ENCODE measurements at regions not wholly inside any gene's neighbourhood (a gene's known extent, or its start where the extent isn't known, plus 50 kb on each side); places are given as distances from the start of the nearest gene placed in this dataset.
"Not testable (repeated sequence)": the region's sequence is repeated elsewhere in the genome, so short reads cannot be mapped to it uniquely, and the experiment has no call there.

DNA sequence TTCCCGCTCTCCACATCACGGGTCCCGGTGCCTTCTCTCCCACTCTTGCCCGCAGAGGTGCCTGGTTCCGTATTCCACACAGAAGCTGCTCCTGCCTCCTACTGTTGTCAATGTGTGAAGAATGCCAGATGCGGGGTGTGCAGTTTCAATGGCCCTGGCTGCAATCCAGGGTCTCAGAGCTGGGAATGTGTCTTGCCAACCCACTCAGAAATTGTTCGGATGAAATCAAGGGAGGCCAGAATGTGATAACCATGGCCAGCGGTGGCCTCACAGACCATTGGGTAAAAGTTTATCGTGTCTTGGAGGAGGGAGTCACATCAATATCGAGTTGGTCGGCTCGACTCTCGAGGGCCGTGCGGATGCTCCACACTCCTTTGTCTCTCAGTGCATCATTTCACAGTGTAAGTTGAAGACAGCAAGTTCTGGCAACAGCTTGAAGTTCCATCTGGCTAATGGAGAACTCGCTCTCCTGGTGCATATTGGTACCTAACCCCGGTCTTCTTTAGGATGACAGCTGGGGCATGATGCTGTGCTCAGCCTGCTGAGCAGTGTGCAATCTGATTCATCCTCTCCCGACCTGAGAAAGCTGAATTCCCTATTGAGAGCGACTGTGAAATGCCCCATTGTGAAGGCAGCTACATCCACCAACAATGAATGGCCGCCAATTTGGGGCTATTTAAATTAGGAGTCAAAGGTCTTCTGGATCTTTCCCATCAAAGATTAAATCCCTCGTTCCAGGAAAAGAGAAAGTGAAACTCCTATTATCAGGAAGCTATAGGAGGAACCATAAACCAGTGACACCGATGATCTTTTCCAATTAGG, 389.0 kb downstream of the SOX11 start:
- DNase-seq (ENCODE audit: extremely low spot score, insufficient read length, low read depth) (no peak), FAIRE-seq (no peak)

DNA sequence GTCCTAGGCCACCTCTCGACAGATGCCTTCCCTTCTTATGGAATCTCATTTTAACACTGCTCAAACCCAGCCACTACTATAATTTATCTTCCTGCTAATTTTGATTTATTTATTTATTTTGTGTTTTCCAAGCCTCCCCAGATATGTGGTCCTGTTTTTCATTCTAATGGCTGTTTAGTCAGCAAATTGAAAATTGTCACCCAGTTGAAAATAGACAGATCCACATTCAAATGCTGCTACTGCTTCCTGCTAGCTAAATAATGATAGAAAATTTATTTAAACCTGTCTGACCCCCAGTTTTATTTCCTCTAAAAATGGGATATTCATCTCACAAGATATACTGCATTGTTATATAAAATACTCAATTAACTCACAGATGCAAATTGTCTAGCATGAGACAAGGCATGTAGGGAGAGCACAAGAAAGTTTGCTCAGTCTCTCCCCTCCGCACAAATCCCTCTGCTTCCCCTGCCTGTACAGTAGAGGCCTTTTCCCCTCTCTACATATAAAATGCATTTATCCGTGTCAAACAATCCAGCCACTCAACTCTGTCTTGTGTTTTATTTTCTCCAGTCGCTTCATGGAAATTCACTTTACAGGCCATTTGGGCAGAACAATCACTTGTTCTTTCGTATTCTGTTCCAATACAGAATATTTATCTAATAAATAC, 389.9 kb downstream of the SOX11 start:
- no peak for DNase-seq (ENCODE audit: extremely low spot score, insufficient read length, low read depth)
- FAIRE-seq = no peak

DNA sequence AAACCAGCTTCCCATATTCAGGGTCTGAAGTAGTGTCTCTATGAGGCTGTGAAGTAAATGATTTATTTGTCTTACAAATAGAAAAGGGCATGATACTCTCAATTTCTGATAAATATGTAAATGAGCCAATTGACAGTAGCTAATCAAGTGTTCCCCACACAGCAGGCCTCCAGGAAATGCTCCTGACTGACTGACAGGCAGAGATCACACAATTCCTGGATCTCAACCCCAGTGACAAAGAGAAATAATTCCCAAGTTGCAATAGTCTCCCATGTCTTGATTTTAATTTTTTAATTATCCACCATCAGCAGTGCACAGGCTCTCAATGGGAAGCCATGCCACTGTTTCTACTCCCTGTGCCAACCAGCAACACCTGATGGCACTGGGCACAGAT, 390.4 kb downstream of the SOX11 start:
- no peak for DNase-seq (ENCODE audit: extremely low spot score, insufficient read length, low read depth)
- no peak for FAIRE-seq

DNA sequence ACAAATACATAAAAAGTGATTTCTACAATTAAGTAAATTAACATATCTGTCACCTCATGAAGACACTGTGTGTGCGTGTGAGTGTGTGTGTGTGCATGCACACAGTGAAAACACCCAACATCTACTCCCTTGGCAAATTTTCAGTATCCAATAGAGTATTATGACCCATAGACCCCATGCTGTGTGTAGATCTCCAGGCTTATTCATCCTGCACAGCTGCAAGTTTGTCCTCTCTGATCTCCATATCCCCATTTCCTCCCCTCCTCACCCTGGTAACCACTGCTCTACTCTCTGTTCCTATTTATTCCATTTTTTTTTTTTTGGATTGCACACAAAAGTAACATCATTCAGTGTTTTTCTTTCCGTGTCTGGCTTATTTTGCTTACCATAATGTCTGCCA, 391.0 kb downstream of the SOX11 start:
- no peak for FAIRE-seq
- no peak for DNase-seq (ENCODE audit: extremely low spot score, insufficient read length, low read depth)

DNA sequence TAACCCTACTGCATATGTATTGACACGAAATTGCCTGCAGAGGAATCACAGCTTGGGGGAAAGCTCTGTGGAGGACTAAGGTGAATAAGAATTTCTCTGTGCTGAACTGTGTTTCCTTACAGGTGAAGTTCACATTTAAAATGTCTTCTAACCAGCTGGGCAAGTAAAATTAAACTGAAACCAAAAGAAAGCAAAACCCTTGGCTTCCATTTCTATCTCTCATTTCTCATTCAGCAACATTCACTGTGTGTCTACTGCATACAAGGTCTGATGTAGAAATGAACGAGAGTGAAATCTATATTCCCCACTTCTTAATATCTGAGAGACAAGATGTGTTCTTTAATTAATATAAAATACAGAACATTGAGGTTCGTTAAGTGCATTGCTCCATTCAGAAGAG, 397.3 kb downstream of the SOX11 start:
- FAIRE-seq (no peak), DNase-seq (ENCODE audit: extremely low spot score, insufficient read length, low read depth) (no peak)

DNA sequence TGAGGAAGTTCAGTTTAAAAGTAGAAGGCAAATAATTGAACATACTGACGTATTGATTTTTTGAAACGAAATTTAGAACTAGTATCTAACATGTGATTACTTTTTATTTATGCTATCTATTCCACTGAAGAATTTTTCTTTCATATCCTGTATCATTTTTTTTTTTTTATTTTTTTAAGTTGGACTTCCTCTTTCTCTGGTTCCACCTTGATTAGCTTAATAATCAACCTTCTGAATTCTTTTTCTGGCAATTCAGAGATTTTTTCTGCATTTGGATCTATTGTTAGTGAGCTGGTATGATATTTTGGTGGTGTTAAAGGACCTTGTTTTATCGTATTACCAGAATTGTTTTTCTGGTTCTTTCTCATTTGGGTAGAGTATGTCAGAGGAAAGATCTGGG, 411.2 kb downstream of the SOX11 start:
- FAIRE-seq = no peak
- no peak for DNase-seq (ENCODE audit: extremely low spot score, insufficient read length, low read depth)

DNA sequence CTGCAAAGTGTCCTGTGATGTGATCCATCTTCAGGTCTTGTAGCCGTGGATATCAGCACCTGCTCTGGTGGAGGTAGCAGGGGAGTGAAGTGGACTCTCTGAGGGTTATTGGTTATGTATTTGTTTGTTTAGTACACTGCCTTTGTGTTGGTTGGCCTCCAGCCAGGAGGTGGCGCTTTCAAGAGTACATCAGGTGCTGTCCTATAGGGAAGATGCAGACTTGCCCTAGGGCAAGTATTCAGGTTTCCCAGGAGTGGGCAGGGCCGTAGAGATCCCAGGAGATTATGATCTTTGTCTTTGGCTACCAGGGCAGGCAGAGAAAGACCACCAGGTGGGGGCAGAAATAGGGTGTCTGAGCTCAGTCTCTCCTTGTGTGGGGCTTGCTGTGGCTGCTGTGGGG, 411.8 kb downstream of the SOX11 start:
- no peak for FAIRE-seq
- DNase-seq (ENCODE audit: extremely low spot score, insufficient read length, low read depth) = no peak

DNA sequence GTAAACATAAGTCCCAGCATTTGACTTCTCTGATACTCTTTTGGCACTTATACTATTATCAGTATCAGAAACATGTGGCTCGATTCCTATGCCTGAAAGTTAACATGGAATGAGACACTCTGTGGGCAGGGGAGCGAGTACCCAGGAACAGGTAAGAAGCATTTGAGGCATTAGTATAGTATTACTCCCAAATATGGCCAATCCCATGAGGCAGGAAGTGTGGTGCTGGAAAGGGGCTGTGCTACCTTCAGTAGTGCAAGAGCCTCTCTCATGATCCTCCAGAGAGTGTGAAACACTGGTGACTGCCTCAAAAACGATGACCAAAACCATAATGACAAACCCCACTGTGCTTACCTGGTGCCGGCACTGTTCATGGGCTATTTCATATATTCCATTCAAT, 415.1 kb downstream of the SOX11 start:
- DNase-seq (ENCODE audit: extremely low spot score, insufficient read length, low read depth) (no peak), FAIRE-seq (no peak)

DNA sequence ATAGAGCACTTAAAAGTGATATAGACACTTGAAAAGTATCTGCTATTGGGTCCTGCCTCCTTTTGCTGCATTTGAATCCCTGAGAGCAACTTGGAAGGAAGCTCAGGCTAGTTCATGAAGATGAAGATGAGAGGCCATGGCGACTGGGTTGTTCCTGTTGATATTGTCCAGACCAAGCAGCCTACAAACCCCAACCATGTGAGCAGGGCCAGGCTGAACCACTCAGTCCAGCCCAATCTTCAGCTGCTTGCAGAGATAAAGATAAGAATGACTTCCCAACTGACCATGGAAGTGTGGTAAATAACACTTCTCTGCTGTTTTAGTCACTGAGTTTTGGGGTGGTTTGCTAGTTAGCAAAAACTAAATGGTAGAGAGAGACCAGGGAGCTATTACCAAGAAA, 417.6 kb downstream of the SOX11 start:
- no peak for FAIRE-seq
- DNase-seq (ENCODE audit: extremely low spot score, insufficient read length, low read depth) = no peak

DNA sequence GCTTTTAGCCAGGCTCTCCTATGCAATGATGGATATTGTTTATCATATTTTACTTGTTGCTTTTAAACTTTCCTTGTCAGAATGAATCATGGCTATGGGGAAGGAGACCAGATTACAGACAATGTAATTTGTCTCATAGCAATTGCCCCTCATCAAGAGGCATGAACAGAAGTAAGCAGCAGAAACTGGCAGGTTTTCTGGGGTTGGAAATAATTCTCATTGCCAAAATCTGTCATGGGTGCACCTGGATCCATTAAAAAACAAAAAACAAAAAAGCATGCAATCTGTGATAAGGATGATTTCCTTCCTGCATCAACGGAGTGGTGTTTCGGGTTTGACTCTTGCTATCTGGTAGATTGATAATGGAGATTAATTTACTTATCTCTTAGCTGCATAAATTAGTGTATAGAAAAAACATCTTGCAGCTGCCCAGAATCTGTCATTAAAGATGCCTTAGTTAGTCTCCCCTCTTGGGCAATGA, 419.6 kb downstream of the SOX11 start:
- DNase-seq (ENCODE audit: extremely low spot score, insufficient read length, low read depth) = no peak
- no peak for FAIRE-seq

DNA sequence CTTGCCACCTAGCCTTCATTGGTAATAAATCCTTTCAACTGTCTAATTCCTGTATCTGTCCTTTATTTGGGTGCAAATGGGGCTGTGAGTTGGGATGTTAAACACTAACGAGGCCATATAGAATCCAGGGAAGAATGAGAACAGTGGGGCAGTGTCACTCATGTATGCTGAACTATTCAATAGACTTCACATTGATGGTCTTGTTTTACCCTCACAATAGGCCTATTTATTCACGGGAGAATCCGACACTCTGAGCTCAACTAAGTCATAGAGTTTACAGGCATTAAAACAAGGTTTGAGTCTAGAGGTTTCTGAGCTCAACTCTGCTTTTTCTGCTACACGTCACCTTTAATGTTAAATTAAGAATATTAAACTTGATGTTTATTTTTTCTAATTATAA, 421.6 kb downstream of the SOX11 start:
- DNase-seq (ENCODE audit: extremely low spot score, insufficient read length, low read depth) (no peak), FAIRE-seq (no peak)

DNA sequence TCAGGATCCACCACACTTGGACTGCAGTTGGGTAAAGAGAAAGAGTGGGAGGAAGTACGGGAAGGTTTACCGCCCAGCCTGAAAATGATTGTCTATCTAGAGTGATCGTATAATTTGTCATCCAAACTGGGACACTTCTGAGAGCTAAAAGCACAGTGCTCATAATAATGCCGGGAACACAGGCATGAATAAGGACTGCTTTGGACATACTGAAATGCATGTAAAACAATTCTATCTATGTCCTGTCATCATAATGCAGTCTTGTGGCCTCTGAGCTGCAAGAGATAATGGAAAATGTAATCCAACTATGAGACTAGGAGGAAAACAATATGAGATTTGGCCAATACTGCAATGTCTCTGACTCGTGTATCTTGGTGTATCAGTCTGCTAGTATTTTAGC, 435.5 kb downstream of the SOX11 start:
- DNase-seq (ENCODE audit: extremely low spot score, insufficient read length, low read depth) (no peak), FAIRE-seq (no peak)

DNA sequence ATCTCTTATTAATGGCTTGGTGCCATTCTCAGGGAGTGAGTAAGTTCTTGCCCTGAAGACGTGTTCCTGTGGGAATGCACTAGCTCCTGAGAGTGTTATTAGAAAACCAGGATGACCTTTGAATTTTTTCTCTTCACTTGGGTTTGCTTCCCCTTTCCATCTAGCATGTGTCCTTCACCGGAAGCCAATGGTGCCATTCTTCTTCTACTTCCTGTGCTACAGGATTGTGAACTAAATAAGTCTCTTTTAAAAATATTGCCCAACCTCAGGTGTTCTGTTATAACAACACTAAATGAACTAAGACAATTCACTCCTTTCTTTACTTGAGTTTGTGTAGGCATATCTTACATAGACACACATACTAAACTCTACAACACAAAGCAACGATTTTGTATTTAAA, 447.0 kb downstream of the SOX11 start:
- FAIRE-seq (no peak), DNase-seq (ENCODE audit: extremely low spot score, insufficient read length, low read depth) (no peak)

DNA sequence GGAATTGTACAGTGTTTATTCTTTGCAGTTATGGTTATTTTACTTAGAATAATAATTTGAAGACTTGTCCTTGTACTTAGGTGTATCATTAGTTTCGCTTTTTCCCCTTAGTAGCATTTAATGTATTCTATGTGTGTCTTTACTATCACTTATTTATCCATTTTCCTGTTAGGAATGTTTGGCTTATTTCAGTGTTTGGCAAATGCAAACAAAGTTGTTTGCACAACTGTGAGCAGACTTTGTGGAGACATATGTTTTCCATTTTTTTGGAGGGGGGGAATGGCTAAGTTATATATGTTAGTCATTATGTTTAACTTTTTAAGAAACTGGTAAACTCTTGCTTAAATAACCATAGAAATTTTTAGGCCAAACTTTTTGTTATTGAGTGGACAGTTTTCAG, 447.7 kb downstream of the SOX11 start:
- no peak for FAIRE-seq
- no peak for DNase-seq (ENCODE audit: extremely low spot score, insufficient read length, low read depth)

DNA sequence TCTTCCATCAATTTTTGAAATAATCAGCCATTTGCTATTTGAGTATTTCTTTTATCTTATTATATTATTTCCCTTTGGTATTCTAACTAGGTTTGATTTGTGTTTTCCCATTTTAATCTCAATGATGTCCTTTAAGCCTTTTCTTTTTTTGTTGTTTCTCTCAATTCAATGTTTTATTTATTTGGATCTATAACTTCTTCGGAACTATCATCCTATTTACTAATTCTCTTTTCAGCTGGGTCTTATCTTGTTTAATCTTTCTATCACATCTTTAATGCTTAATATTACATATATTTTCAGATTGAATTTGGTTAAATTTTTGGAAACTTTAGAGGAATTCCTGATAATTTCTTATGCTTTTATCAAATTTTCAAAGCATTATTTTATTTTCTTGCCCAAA, 448.3 kb downstream of the SOX11 start:
- no peak for DNase-seq (ENCODE audit: extremely low spot score, insufficient read length, low read depth)
- no peak for FAIRE-seq

DNA sequence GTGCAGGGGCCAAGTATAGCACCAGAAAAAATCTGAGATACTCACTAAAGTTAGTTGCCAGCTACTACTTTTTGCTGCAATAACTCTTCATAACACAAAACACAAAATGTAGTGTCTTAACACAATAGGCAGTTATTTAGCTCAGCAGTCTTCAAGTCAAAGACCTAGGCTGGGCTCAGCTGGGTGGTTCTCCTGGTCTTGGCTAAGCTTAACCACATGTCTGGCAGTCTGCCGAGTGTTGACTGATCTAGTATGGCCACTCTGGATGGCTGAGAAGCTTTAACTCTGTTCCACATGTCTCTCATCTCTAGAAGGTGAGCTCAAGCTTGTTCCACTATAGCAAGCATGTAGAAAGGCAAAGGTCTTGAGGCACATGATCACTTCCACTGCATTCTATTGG, 451.6 kb downstream of the SOX11 start:
- DNase-seq (ENCODE audit: extremely low spot score, insufficient read length, low read depth) (no peak), FAIRE-seq (no peak)

DNA sequence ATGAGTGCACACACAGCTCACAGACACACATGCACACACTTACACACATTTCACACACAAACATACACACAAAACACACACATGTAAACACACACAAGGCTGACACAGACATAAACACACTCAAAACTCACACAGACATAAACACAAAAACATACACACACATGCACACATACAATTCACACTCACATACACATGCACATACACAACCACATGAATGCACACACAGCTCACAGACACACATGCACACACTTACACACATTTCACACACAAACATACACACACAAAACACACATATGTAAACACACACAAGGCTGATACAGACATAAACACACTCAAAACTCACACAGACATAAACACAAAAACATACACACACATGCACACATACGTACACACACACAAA, 455.0 kb downstream of the SOX11 start:
- FAIRE-seq = peak; percentile 71
- DNase-seq (ENCODE audit: extremely low spot score, insufficient read length, low read depth) = not testable (repeated sequence)

DNA sequence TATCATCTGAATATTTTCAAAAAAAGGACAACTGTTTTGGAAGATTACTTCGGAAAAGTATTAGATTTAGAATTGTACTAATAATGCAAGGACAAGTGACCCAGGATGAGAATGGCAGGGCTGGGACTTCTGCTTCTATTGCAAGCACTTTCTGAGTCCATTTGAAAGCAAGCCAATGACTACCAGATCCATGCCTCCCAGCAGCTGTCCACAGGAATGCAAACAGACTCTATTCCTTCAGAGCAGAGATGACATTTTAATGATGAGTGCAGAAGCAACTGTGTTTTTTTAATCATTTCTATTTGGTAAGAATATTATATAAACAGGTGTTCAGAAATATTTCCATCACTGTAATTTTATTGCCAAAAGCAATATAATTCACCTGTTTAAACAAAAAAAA, 456.7 kb downstream of the SOX11 start:
- FAIRE-seq = no peak
- no peak for DNase-seq (ENCODE audit: extremely low spot score, insufficient read length, low read depth)

DNA sequence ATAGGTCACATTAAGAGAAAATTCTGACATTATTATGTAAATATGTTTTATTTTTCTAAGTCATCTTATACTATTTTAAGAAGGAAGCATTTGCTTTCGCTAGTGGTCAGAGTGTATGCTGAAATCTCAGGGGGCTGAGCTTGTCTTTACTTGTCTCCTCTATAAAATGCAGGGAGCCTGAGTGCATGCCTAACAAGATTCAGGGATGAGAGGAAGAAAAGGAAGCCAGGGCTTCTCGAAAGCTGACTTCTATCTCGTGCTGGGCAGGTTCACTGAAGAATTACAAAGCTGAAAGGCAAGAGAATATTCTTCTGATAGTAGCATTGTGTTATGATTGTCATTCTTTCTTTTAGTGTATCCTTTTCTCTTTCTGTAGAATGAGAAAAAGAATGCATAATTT, 467.4 kb downstream of the SOX11 start:
- DNase-seq (ENCODE audit: extremely low spot score, insufficient read length, low read depth) (no peak), FAIRE-seq (no peak)

DNA sequence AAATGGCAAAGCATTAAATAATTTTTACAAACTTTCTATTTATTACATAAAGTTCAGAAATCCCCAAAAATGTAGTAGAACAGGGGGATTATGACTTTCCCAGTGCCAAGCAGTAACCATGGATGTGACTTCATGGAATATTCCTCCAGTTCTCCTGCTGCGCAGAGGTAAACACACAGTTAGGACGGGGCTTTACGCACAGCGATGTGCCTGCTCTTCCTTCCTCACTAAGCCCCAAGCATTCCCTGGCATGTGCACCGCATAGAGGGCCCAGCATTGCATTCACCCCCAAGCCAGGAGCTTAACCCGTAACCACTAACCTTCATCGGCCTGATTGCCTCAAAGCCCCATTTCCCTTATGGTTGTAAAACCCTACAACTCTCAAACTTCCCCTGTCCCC, 471.7 kb downstream of the SOX11 start:
- FAIRE-seq (no peak), DNase-seq (ENCODE audit: extremely low spot score, insufficient read length, low read depth) (no peak)

DNA sequence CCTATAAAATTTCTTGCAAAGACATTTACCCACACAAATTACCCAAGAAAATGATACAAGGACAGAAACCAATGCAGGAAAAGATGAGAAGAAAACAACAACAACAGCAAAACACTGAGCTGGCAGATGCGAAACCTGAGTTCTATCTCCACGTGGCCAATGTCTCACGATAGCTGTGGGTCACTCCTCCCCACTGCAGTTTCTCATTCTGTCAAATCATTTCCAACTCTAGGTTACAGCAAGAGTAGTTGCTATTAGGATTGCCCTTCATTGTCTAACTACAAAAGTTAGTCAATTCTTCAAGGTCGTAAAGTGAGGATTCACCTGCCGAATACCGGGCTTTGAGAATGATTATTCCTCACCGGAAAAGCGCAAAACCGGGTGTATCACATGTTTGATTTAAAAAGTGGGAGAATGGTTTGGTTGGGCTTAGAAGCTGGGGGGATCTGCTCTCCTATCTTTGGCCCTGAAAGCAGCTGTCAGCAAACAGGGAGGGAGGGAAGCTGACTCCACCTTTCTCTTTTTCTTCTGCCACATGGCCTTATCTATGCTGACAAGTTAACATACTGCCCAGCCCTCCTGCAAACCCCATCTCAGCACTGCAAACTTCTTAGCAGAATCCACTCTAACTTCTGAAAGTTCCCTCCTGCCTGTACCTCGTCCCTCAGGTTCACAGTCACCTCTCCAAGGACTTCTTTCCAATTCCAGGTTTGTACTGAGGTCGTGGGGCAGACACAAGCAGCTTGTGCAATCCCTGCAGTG, 473.0 kb downstream of the SOX11 start:
- FAIRE-seq = no peak
- DNase-seq (ENCODE audit: extremely low spot score, insufficient read length, low read depth) = no peak

All from GM18507 (cell line).